IMR-90 (cell line): ENCODE measurements at regions not wholly inside any gene's neighbourhood (a gene's known extent, or its start where the extent isn't known, plus 50 kb on each side); places are given as distances from the start of the nearest gene placed in this dataset.

Experiments used
- ATAC-seq: fragments of 200-7000 bp; cut with Tn5 transposase; 2 replicates; pipeline ENCODE4 v1.9.1; 2020; ENCODE audit warnings: low read depth, mild to moderate bottlenecking, moderate library complexity
- BruUV-seq: library from RNA; stranded (reverse); fragments of 400-500 nt; replicated peaks from 2 replicates; lab custom pipeline; 2021; lab: Mats Ljungman, UMichigan
- CTCF ChIA-PET: fragments of 300-600 bp; formaldehyde crosslinking; extraction: SDS; loops from one replicate; lab custom pipeline; 2021; ENCODE audit warnings: antibody characterized with exemption; lab: Yijun Ruan, JAX
- POLR2A ChIA-PET: fragments of 300-600 bp; sonication (Branson Sonifier 250); formaldehyde crosslinking; loops from one replicate; lab custom pipeline; 2022; ENCODE audit warnings: antibody characterized with exemption; ENCODE audit not compliant: unreplicated experiment; lab: Charles Lee
- DNase-seq: peaks from one replicate; pipeline ENCODE4 v3.0.0; 2013
- H2AFZ ChIP-seq: replicated peaks from 2 replicates; pipeline ENCODE3; 2013; ENCODE audit warnings: low read length, mild to moderate bottlenecking; ENCODE audit not compliant: poor library complexity
- H2AK5ac ChIP-seq: 2 replicates; pipeline ENCODE4 v1.6.1; 2013; ENCODE audit warnings: low read depth, low read length, inconsistent platforms
- H2AK9ac ChIP-seq: replicated peaks from 2 replicates; pipeline ENCODE3; 2013; ENCODE audit warnings: mild to moderate bottlenecking, low read depth, low read length, moderate library complexity; ENCODE audit not compliant: poor library complexity
- H2BK120ac ChIP-seq: 2 replicates; pipeline ENCODE4 v1.6.1; 2013; ENCODE audit warnings: low read depth, low read length, inconsistent platforms
- H2BK15ac ChIP-seq: 3 replicates; pipeline ENCODE4 v1.6.1; 2013; ENCODE audit warnings: low read depth, low read length, inconsistent platforms
- H2BK20ac ChIP-seq: 2 replicates; pipeline ENCODE4 v1.6.1; 2013; ENCODE audit warnings: low read depth, mild to moderate bottlenecking, inconsistent platforms, low read length, moderate library complexity
- H2BK5ac ChIP-seq: 2 replicates; pipeline ENCODE4 v1.6.1; 2013; ENCODE audit warnings: mild to moderate bottlenecking, low read depth, low read length, inconsistent platforms; ENCODE audit not compliant: poor library complexity, severe bottlenecking
- H3K14ac ChIP-seq: replicated peaks from 2 replicates; pipeline ENCODE4 v1.6.1; 2013; ENCODE audit warnings: low read depth, low read length, inconsistent platforms
- H3K18ac ChIP-seq: 2 replicates; pipeline ENCODE4 v1.6.1; 2013; ENCODE audit warnings: low read depth, low read length, control low read depth
- H3K23ac ChIP-seq: 2 replicates; pipeline ENCODE4 v1.6.1; 2013; ENCODE audit warnings: low read depth, low read length, inconsistent platforms
- H3K27ac ChIP-seq: 2 replicates; pipeline ENCODE4 v1.5.1; 2013; ENCODE audit warnings: mild to moderate bottlenecking, control low read depth, low read length; ENCODE audit not compliant: insufficient read depth
- H3K27me3 ChIP-seq: 2 replicates; pipeline ENCODE4 v1.6.1; 2013; ENCODE audit warnings: low read length; ENCODE audit not compliant: control insufficient read depth, insufficient read depth
- H3K36me3 ChIP-seq: 2 replicates; pipeline ENCODE4 v1.6.1; 2013; ENCODE audit warnings: low read length, mixed read lengths; ENCODE audit not compliant: control insufficient read depth, insufficient read depth
- H3K4ac ChIP-seq: 2 replicates; pipeline ENCODE4 v1.6.1; 2013; ENCODE audit warnings: low read depth, low read length, inconsistent platforms
- H3K4me1 ChIP-seq: 2 replicates; pipeline ENCODE4 v1.6.1; 2013; ENCODE audit warnings: low read length, mixed read lengths; ENCODE audit not compliant: control insufficient read depth, insufficient read depth
- H3K4me2 ChIP-seq: 2 replicates; pipeline ENCODE4 v1.6.1; 2013; ENCODE audit warnings: low read depth, mild to moderate bottlenecking, control low read depth, low read length, moderate library complexity
- H3K4me3 ChIP-seq: 2 replicates; pipeline ENCODE4 v1.5.1; 2013; ENCODE audit warnings: low read depth, mild to moderate bottlenecking, control low read depth, low read length, moderate library complexity; ENCODE audit not compliant: insufficient read depth
- H3K56ac ChIP-seq: 2 replicates; pipeline ENCODE4 v1.6.1; 2013; ENCODE audit warnings: low read length, inconsistent platforms; ENCODE audit not compliant: insufficient read depth; ENCODE audit errors: extremely low read depth
- H3K79me1 ChIP-seq, 2 experiments: 2 replicates each; pipeline ENCODE4 v1.6.1; 2013; ENCODE audit warnings: low read length in 2 of 2, inconsistent platforms in 1 of 2, low read depth in 1 of 2
- H3K9ac ChIP-seq: 2 replicates; pipeline ENCODE4 v1.6.1; 2013; ENCODE audit warnings: low read depth, low read length, control low read depth
- H3K9me1 ChIP-seq: 2 replicates; pipeline ENCODE4 v1.6.1; 2013; ENCODE audit warnings: low read length, inconsistent platforms; ENCODE audit not compliant: insufficient read depth
- H3K9me3 ChIP-seq: 2 replicates; pipeline ENCODE4 v1.6.1; 2013; ENCODE audit warnings: low read length; ENCODE audit not compliant: control insufficient read depth, insufficient read depth
- H4K20me1 ChIP-seq: 2 replicates; pipeline ENCODE4 v1.6.1; 2013; ENCODE audit warnings: low read length, inconsistent platforms; ENCODE audit not compliant: insufficient read depth
- H4K5ac ChIP-seq: 2 replicates; pipeline ENCODE4 v1.6.1; 2013; ENCODE audit warnings: mild to moderate bottlenecking, low read depth, low read length, control low read depth
- H4K8ac ChIP-seq, 2 experiments: 2 replicates each; pipeline ENCODE4 v1.6.1; 2013; ENCODE audit warnings: low read depth in 2 of 2, low read length in 2 of 2, control low read depth in 1 of 2, inconsistent platforms in 1 of 2
- H4K91ac ChIP-seq: 2 replicates; pipeline ENCODE4 v1.6.1; 2013; ENCODE audit warnings: low read depth, low read length, inconsistent platforms; ENCODE audit not compliant: insufficient read depth
- BHLHE40 ChIP-seq: fragments of 150-350 bp; IDR thresholded peaks from 2 replicates; pipeline ENCODE4 v1.6.1; 2016; ENCODE audit warnings: mild to moderate bottlenecking, low read depth, low read length
- CTCF ChIP-seq: conservative IDR thresholded peaks from 2 replicates; pipeline ENCODE4 v1.5.1; 2012; ENCODE audit warnings: mild to moderate bottlenecking, low read depth, low read length, improper control_type of control experiment
- ELK1 ChIP-seq: fragments of 150-350 bp; IDR thresholded peaks from 2 replicates; pipeline ENCODE4 v1.6.1; 2016; ENCODE audit warnings: low read depth, mild to moderate bottlenecking, low read length, moderate library complexity, borderline replicate concordance
- RCOR1 ChIP-seq: IDR thresholded peaks from 2 replicates; pipeline ENCODE4 v1.6.1; 2012; ENCODE audit warnings: mild to moderate bottlenecking, low read length, improper control_type of control experiment; ENCODE audit not compliant: insufficient replicate concordance
- WGBS, 2 experiments: methylation state at CpG; one replicate each; pipeline versions ENCODE4 v1.1.5 to v1.1.7; 2013; ENCODE audit warnings: missing lambda C conversion rate in 2 of 2; ENCODE audit not compliant: insufficient read length in 1 of 2; ENCODE audit errors: extremely low coverage in 2 of 2; 5-methylcytosine and 5-hydroxymethylcytosine counted together
- dilution Hi-C: fragments of 300-500 bp; cut with HindIII; formaldehyde crosslinking; loops from one replicate; pipeline ENCODE4 v1.14.3; 2018; ENCODE audit warnings: low sequenced_read_pairs; ENCODE audit not compliant: unreplicated experiment
- in situ Hi-C: fragments of 300-500 bp; cut with MboI; formaldehyde crosslinking; loops from 3 replicates; pipeline ENCODE4 v1.14.3; 2019; ENCODE audit warnings: low sequenced_read_pairs, inconsistent platforms, mixed read lengths
- intact Hi-C: fragments of 100-400 bp; cut with micrococcal nuclease; formaldehyde crosslinking; loops from 2 replicates; pipeline ENCODE4 v1.10.0; 2022

GRCh38 chr5:135176991-135177390, 143.0 kb upstream of the PITX1 start:
- Histone ChIP-seq H3K56ac (no peak overlapping the region), H3K14ac (no peak overlapping the region), H4K5ac (no peak overlapping the region), H2BK15ac (no peak overlapping the region), H2AK9ac (no peak overlapping the region), H4K20me1 (no peaks in the 10 kb centered on the region), H2BK20ac (no peak overlapping the region), H2AFZ (no peak overlapping the region), H3K9me1 (peaks cover 5% of the 10 kb centered on the region; the same call in 1 of the 2 replicates), H3K27ac (no peak overlapping the region), H3K36me3 (no peaks in the 10 kb centered on the region), H4K91ac (no peak overlapping the region), H3K9ac (no peak overlapping the region), H3K4me3 (no peak overlapping the region), H2BK5ac (no peak overlapping the region), H3K79me1 (no peaks in the 10 kb centered on the region), H3K9me3 (no peaks in the 10 kb centered on the region), H3K4ac (no peak overlapping the region), H3K23ac (no peak overlapping the region), H3K18ac (no peak overlapping the region), H3K4me2 (no peak overlapping the region), H4K8ac (no peak overlapping the region), H3K27me3 (peaks cover 10% of the 10 kb centered on the region), H2BK120ac (no peak overlapping the region), H2AK5ac (no peak overlapping the region), H3K4me1 (no peaks in the 10 kb centered on the region)
- TF ChIP-seq CTCF (no peak), RCOR1 (no peak), ELK1 (no peak), BHLHE40 (no peak)
- dilution Hi-C loops, result no loop called here
- in situ Hi-C loops, result no loop called here
- intact Hi-C loops, result no loop called here
- ATAC-seq, result no peak
- CTCF ChIA-PET, result no interaction called here
- POLR2A ChIA-PET, result no interaction called here
- no TSS peak for BruUV-seq
- WGBS, 2 experiments, result 100% methylated on average over 1 of the region's 7 CpGs; no CpG with 5 or more reads in 1 of the 2 experiments
- no peak for DNase-seq
